H1 (cell line): ENCODE measurements at regions not wholly inside any gene's neighbourhood (a gene's known extent, or its start where the extent isn't known, plus 50 kb on each side); places are given as distances from the start of the nearest gene placed in this dataset.

Experiments used
- GABPA ChIP-seq: IDR thresholded peaks from 2 replicates; pipeline ENCODE4 v1.6.1; 2011; ENCODE audit warnings: mild to moderate bottlenecking, low read length, moderate library complexity, borderline replicate concordance; ENCODE audit not compliant: insufficient read depth

DNA sequence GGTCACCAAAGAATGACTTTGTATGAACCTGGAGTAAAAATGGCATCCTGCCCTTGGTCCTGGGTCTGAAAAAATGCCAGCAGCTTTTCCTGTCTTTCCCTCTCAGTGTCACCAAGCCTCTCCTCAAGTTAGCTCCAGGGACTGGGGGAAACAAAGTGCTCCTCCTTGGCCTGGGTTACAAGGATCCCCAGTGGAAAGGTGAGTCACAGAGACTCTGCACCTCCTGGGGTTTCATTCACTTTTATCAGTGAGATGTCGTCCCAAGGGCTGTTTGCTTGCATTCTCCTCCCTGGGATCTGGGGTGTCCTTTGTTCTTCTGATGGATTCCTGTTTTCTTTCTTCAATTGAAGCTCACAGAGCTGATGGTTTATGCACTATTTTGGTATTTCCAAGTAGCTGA, 93.2 kb upstream of the CSNK1A1L start (continued):
- TF ChIP-seq GABPA, result no peak
- TF ChIP-seq, all 59 proteins: peak for 12
